Breast epithelium (tissue), 4 donors: ENCODE measurements at regions not wholly inside any gene's neighbourhood (a gene's known extent, or its start where the extent isn't known, plus 50 kb on each side); places are given as distances from the start of the nearest gene placed in this dataset.

ENCODE experiments used
- DNase-seq, 2 donors: peaks; one replicate each; pipeline ENCODE4 v3.0.0-alpha.2; 2019; ENCODE audit warnings: low spot score in 2 of 2
- H3K27ac ChIP-seq, 2 donors: fragments of 200-600 bp; sonication (generic) in 1 of 2; one replicate each; pipeline ENCODE4 v1.5.1; 2016 to 2019; ENCODE audit warnings: mild to moderate bottlenecking in 1 of 2
- H3K27me3 ChIP-seq, 2 donors: fragments of 200-600 bp; sonication (generic) in 1 of 2; one replicate each; pipeline versions ENCODE4 v1.5.1 to v1.6.0; 2017 to 2019; ENCODE audit warnings: control low read depth in 1 of 2, mild to moderate bottlenecking in 1 of 2
- H3K36me3 ChIP-seq: fragments of 200-600 bp; one replicate; pipeline ENCODE4 v1.5.1; 2019
- H3K4me1 ChIP-seq, 2 donors: fragments of 200-600 bp; sonication (generic); one replicate each; pipeline ENCODE4 v1.5.1; 2016 to 2019; ENCODE audit warnings: control low read depth in 1 of 2
- H3K4me3 ChIP-seq, 3 donors: fragments of 200-600 bp; sonication (generic); 1 replicate in 2 of 3; 2 replicates in 1 of 3; pipeline ENCODE4 v1.5.1; 2016 to 2019; ENCODE audit warnings: mild to moderate bottlenecking in 3 of 3, moderate library complexity in 2 of 3
- H3K9me3 ChIP-seq, 2 donors: fragments of 200-600 bp; sonication (generic) in 1 of 2; one replicate each; pipeline ENCODE4 v1.5.1; 2016 to 2019; ENCODE audit warnings: control low read depth in 1 of 2
- POLR2A ChIP-seq: fragments of 450-650 bp; IDR thresholded peaks from one replicate; pipeline ENCODE4 v1.6.1; 2016; ENCODE audit warnings: antibody characterized with exemption, mild to moderate bottlenecking, moderate library complexity
- POLR2AphosphoS5 ChIP-seq, 3 donors: sonication (generic); formaldehyde crosslinking; IDR thresholded peaks; one replicate each; pipeline ENCODE4 v1.6.1; 2017; ENCODE audit warnings: antibody characterized with exemption in 3 of 3
- intact Hi-C: fragments of 100-400 bp; cut with DNase I; formaldehyde crosslinking; loops from one replicate; pipeline ENCODE4 v1.15.1; 2023; ENCODE audit warnings: low total_unique reads
- TF ChIP-seq, protein P1 (sequence below), 3 donors: fragments of 450-650 bp; IDR thresholded peaks; one replicate each; pipeline ENCODE4 v1.5.1; 2016 to 2017; ENCODE audit warnings: antibody characterized with exemption in 3 of 3, mild to moderate bottlenecking in 3 of 3, moderate library complexity in 3 of 3

GRCh38 chrX:114251575-114251974, 332.3 kb upstream of the HTR2C start:
- H3K27me3 ChIP-seq = peaks cover 0 to 27% of the 10 kb centered on the region in 2 donors
- no peaks in the 10 kb centered on the region for H3K36me3 ChIP-seq
- H3K4me1 ChIP-seq = no peaks in the 10 kb centered on the region
- intact Hi-C loops = loop anchor here (5.0 kb wide), 1 partner anchor 289 kb away; no protein-coding TSS in a partner anchor
- H3K9me3 ChIP-seq = no peaks in the 10 kb centered on the region
- no peak overlapping the region for H3K4me3 ChIP-seq
- DNase-seq = no peak
- TF ChIP-seq, protein P1, sequence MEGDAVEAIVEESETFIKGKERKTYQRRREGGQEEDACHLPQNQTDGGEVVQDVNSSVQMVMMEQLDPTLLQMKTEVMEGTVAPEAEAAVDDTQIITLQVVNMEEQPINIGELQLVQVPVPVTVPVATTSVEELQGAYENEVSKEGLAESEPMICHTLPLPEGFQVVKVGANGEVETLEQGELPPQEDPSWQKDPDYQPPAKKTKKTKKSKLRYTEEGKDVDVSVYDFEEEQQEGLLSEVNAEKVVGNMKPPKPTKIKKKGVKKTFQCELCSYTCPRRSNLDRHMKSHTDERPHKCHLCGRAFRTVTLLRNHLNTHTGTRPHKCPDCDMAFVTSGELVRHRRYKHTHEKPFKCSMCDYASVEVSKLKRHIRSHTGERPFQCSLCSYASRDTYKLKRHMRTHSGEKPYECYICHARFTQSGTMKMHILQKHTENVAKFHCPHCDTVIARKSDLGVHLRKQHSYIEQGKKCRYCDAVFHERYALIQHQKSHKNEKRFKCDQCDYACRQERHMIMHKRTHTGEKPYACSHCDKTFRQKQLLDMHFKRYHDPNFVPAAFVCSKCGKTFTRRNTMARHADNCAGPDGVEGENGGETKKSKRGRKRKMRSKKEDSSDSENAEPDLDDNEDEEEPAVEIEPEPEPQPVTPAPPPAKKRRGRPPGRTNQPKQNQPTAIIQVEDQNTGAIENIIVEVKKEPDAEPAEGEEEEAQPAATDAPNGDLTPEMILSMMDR (IDR thresholded peaks at IDR 0.05) = no peak
- no peak for TF ChIP-seq POLR2AphosphoS5 (IDR thresholded peaks at IDR 0.05)
- TF ChIP-seq POLR2A = no peak
- H3K27ac ChIP-seq = no peak overlapping the region

DNA sequence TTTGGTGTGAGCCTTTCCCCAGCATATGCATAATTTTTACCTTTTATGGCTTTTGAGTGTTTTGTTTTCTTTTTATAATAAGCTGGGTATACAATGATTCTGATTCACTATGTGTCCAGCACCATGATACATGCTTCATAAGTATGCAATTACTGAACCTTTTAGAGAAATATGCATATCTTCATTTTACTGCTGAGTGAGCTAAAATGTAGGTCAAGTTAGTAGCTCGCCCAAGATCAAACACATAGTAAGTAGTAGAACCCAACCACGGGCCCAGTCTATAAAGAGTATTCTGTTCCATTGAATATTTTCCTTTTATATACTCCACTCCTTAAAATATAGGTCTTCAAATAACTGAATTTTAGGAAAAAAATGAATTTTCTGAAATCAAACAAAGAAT, 362.4 kb upstream of the HTR2C start:
- Histone ChIP-seq H3K27ac (no peak overlapping the region), H3K27me3 (peaks cover 0 to 41% of the 10 kb centered on the region in 2 donors), H3K36me3 (no peaks in the 10 kb centered on the region), H3K4me3 (no peak overlapping the region), H3K4me1 (no peaks in the 10 kb centered on the region), H3K9me3 (no peaks in the 10 kb centered on the region)
- intact Hi-C loops = no loop called here
- TF ChIP-seq POLR2A (no peak), POLR2AphosphoS5 (IDR thresholded peaks at IDR 0.05) (no peak)
- TF ChIP-seq, protein P1 (IDR thresholded peaks at IDR 0.05) = no peak
- no peak for DNase-seq

DNA sequence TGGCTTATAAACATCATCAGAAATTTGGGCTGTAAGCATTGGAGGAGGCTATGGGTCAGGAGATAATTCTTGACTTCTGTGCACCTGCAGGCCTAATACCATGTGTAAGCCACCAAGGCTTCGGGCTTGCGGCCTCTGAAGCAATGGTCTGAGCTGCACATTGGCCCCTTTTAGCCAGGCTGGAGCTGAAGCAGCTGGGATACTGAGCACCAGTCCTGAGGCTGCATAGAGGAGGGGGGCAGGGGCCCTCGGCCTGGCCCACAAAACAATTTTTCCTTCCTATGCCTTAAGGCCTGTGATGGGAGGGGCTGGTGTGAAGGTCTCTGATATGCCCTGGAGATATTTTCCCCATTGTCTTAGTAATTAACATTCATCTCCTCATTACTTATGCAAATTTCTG, 373.0 kb upstream of the HTR2C start:
- no peaks in the 10 kb centered on the region for H3K4me1 ChIP-seq
- H3K4me3 ChIP-seq = no peak overlapping the region
- intact Hi-C loops = no loop called here
- H3K27me3 ChIP-seq = peaks cover 0 to 15% of the 10 kb centered on the region in 2 donors
- H3K36me3 ChIP-seq = no peaks in the 10 kb centered on the region
- DNase-seq = no peak
- no peaks in the 10 kb centered on the region for H3K9me3 ChIP-seq
- no peak overlapping the region for H3K27ac ChIP-seq
- TF ChIP-seq, protein P1 (IDR thresholded peaks at IDR 0.05) = no peak
- no peak for TF ChIP-seq POLR2A
- TF ChIP-seq POLR2AphosphoS5 (IDR thresholded peaks at IDR 0.05) = no peak

DNA sequence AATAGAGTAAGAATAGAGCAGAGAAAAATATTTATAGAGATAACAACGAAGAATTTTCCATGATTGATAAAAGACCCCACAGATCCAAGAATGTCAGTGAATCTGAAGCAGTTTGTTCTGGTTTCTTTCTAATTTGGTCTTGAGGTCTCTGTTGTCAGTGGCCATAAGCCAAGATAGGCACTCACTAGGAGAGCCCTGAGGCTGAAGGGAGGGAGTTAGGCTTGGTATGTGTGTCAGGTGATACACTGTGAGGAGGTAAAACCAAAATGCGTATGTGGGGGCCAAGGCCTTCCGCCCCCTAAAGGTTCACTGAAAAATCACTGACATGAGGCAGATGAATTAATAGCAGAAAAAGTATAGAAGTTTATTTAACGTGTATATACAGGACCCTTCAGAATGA, 382.3 kb upstream of the HTR2C start:
- H3K4me1 ChIP-seq = no peaks in the 10 kb centered on the region
- peaks cover 0 to 18% of the 10 kb centered on the region in 2 donors for H3K27me3 ChIP-seq
- no peak overlapping the region for H3K27ac ChIP-seq
- H3K36me3 ChIP-seq = no peaks in the 10 kb centered on the region
- H3K4me3 ChIP-seq = no peak overlapping the region
- no peaks in the 10 kb centered on the region for H3K9me3 ChIP-seq
- no peak for DNase-seq
- intact Hi-C loops = no loop called here
- TF ChIP-seq, protein P1 (IDR thresholded peaks at IDR 0.05) = no peak
- TF ChIP-seq POLR2AphosphoS5 (IDR thresholded peaks at IDR 0.05) (no peak), POLR2A (no peak)

GRCh38 chrX:114181195-114181594, 402.7 kb upstream of the HTR2C start:
- H3K27ac ChIP-seq = no peak overlapping the region
- no peak overlapping the region for H3K4me3 ChIP-seq
- TF ChIP-seq, protein P1 (IDR thresholded peaks at IDR 0.05) = no peak
- TF ChIP-seq POLR2AphosphoS5 (IDR thresholded peaks at IDR 0.05) (no peak), POLR2A (no peak)
- DNase-seq = no peak
- H3K9me3 ChIP-seq = peaks cover 0 to 11% of the 10 kb centered on the region in 2 donors
- no peaks in the 10 kb centered on the region for H3K4me1 ChIP-seq
- H3K27me3 ChIP-seq = peaks cover 0 to 23% of the 10 kb centered on the region in 2 donors
- intact Hi-C loops = no loop called here
- H3K36me3 ChIP-seq = no peaks in the 10 kb centered on the region
